Thymus (tissue), 11 donors: ENCODE measurements at regions not wholly inside any gene's neighbourhood (a gene's known extent, or its start where the extent isn't known, plus 50 kb on each side); places are given as distances from the start of the nearest gene placed in this dataset.

Experiments used
- DNase-seq, 9 donors: peaks; one replicate each; pipeline ENCODE4 v3.0.0-alpha.2; 2013; ENCODE audit warnings: low spot score in 9 of 9, low read depth in 6 of 9, missing footprints in 1 of 9
- H3K27ac ChIP-seq, 2 donors: one replicate each; pipeline ENCODE4 v1.5.1; 2013; ENCODE audit warnings: control low read depth in 1 of 2, low read depth in 1 of 2, low read length in 1 of 2, mild to moderate bottlenecking in 1 of 2, moderate library complexity in 1 of 2
- H3K27me3 ChIP-seq, 2 donors: one replicate each; pipeline ENCODE4 v1.5.1; 2013; ENCODE audit warnings: low read length in 1 of 2; ENCODE audit not compliant: control insufficient read depth in 2 of 2, insufficient read depth in 1 of 2
- H3K36me3 ChIP-seq, 2 donors: one replicate each; pipeline ENCODE4 v1.5.1; 2013; ENCODE audit warnings: low read length in 1 of 2, mild to moderate bottlenecking in 1 of 2, moderate library complexity in 1 of 2; ENCODE audit not compliant: control insufficient read depth in 2 of 2, insufficient read depth in 2 of 2
- H3K4me1 ChIP-seq, 2 donors: one replicate each; pipeline ENCODE4 v1.5.1; 2013; ENCODE audit warnings: low read length in 2 of 2; ENCODE audit not compliant: control insufficient read depth in 2 of 2, insufficient read depth in 2 of 2
- H3K4me3 ChIP-seq, 2 donors: one replicate each; pipeline ENCODE4 v1.5.1; 2013; ENCODE audit warnings: low read length in 2 of 2, control low read depth in 1 of 2, mild to moderate bottlenecking in 1 of 2
- H3K9me3 ChIP-seq, 2 donors: one replicate each; pipeline ENCODE4 v1.5.1; 2013; ENCODE audit warnings: low read length in 1 of 2, mild to moderate bottlenecking in 1 of 2; ENCODE audit not compliant: control insufficient read depth in 2 of 2, insufficient read depth in 1 of 2
- WGBS: extraction: QIAGEN DNeasy Blood & Tissue Kit; methylation state at CpG from one replicate; pipeline ENCODE4 v1.1.7; 2013; 5-methylcytosine and 5-hydroxymethylcytosine counted together
- donor health status: healthy.

GRCh38 chr6:92188016-92188415 is 1231.3 kb downstream of the EPHA7 start:
- H3K36me3 ChIP-seq, result no peaks in the 10 kb centered on the region
- no peaks in the 10 kb centered on the region for H3K9me3 ChIP-seq
- no peak for DNase-seq
- no peaks in the 10 kb centered on the region for H3K4me1 ChIP-seq
- WGBS, result 99% methylated on average over 1 of the region's 1 CpG
- H3K4me3 ChIP-seq, result no peak overlapping the region
- no peak overlapping the region for H3K27ac ChIP-seq
- H3K27me3 ChIP-seq, result no peaks in the 10 kb centered on the region

GRCh38 chr6:92184933-92185332 is 1234.4 kb downstream of the EPHA7 start:
- Histone ChIP-seq H3K9me3 (no peaks in the 10 kb centered on the region), H3K4me1 (no peaks in the 10 kb centered on the region), H3K27ac (no peak overlapping the region)

GRCh38 chr6:92181347-92181746 is 1238.0 kb downstream of the EPHA7 start:
- no peaks in the 10 kb centered on the region for H3K4me1 ChIP-seq
- H3K36me3 ChIP-seq, result no peaks in the 10 kb centered on the region
- no peaks in the 10 kb centered on the region for H3K9me3 ChIP-seq
- H3K27me3 ChIP-seq, result no peaks in the 10 kb centered on the region
- DNase-seq, result no peak
- no peak overlapping the region for H3K4me3 ChIP-seq
- WGBS, result 93% methylated on average over 4 of the region's 4 CpGs
- no peak overlapping the region for H3K27ac ChIP-seq

More at GRCh38 chr6:92184933-92185332, 1234.4 kb downstream of the EPHA7 start:
- no peaks in the 10 kb centered on the region for H3K27me3 ChIP-seq
- no peaks in the 10 kb centered on the region for H3K36me3 ChIP-seq
- no peak for DNase-seq
- H3K4me3 ChIP-seq, result no peak overlapping the region
- 91% methylated on average over 3 of the region's 3 CpGs for WGBS

- no peak for DNase-seq
- Histone ChIP-seq H3K4me3 (no peak overlapping the region), H3K4me1 (no peaks in the 10 kb centered on the region), H3K27ac (no peak overlapping the region), H3K36me3 (no peaks in the 10 kb centered on the region), H3K9me3 (no peaks in the 10 kb centered on the region), H3K27me3 (no peaks in the 10 kb centered on the region)
- 96% methylated on average over 2 of the region's 2 CpGs for WGBS
These were observed 1239.3 kb downstream of the EPHA7 start for GRCh38 chr6:92180090-92180489.

GRCh38 chr6:92176666-92177065 is 1242.7 kb downstream of the EPHA7 start:
- Histone ChIP-seq H3K4me1 (no peaks in the 10 kb centered on the region), H3K9me3 (no peaks in the 10 kb centered on the region), H3K36me3 (no peaks in the 10 kb centered on the region), H3K4me3 (no peak overlapping the region), H3K27me3 (no peaks in the 10 kb centered on the region), H3K27ac (no peak overlapping the region)
- DNase-seq, result no peak
- WGBS, result 57% methylated on average over 1 of the region's 1 CpG

- 94% methylated on average over 6 of the region's 6 CpGs for WGBS
- Histone ChIP-seq H3K27ac (no peak overlapping the region), H3K4me1 (no peaks in the 10 kb centered on the region), H3K9me3 (no peaks in the 10 kb centered on the region), H3K27me3 (no peaks in the 10 kb centered on the region), H3K4me3 (no peak overlapping the region), H3K36me3 (no peaks in the 10 kb centered on the region)
- DNase-seq, result no peak
These were observed 1244.8 kb downstream of the EPHA7 start for GRCh38 chr6:92174398-92175073.

GRCh38 chr6:92169506-92169905 is 1249.9 kb downstream of the EPHA7 start:
- 90% methylated on average over 1 of the region's 1 CpG for WGBS

GRCh38 chr6:92166666-92167065 is 1252.7 kb downstream of the EPHA7 start:
- no peak overlapping the region for H3K4me3 ChIP-seq
- H3K36me3 ChIP-seq, result no peaks in the 10 kb centered on the region
- no peaks in the 10 kb centered on the region for H3K4me1 ChIP-seq
- no peak for DNase-seq
- no peaks in the 10 kb centered on the region for H3K27me3 ChIP-seq
- no peak overlapping the region for H3K27ac ChIP-seq
- H3K9me3 ChIP-seq, result no peaks in the 10 kb centered on the region

More at GRCh38 chr6:92169506-92169905, 1249.9 kb downstream of the EPHA7 start:
- Histone ChIP-seq H3K27me3 (no peaks in the 10 kb centered on the region), H3K36me3 (no peaks in the 10 kb centered on the region), H3K4me1 (no peaks in the 10 kb centered on the region), H3K27ac (no peak overlapping the region), H3K9me3 (no peaks in the 10 kb centered on the region), H3K4me3 (no peak overlapping the region)
- no peak for DNase-seq

- DNase-seq, result no peak
- Histone ChIP-seq H3K27me3 (no peaks in the 10 kb centered on the region), H3K36me3 (no peaks in the 10 kb centered on the region), H3K27ac (no peak overlapping the region), H3K4me3 (no peak overlapping the region), H3K9me3 (no peaks in the 10 kb centered on the region), H3K4me1 (no peaks in the 10 kb centered on the region)
These were observed 1257.4 kb downstream of the EPHA7 start for GRCh38 chr6:92161953-92162352.
